Transverse colon (tissue), 4 donors: ENCODE measurements at regions not wholly inside any gene's neighbourhood (a gene's known extent, or its start where the extent isn't known, plus 50 kb on each side); places are given as distances from the start of the nearest gene placed in this dataset.

Experiments
- DNase-seq: peaks from one replicate; pipeline ENCODE4 v3.0.0-alpha.2; 2019
- H3K27ac ChIP-seq, 4 donors: fragments of 200-600 bp; sonication (generic); 2 replicates each; pipeline ENCODE4 v1.5.1; 2016 to 2018; ENCODE audit warnings: inconsistent platforms in 4 of 4
- H3K27me3 ChIP-seq: fragments of 200-600 bp; sonication (generic); 2 replicates; pipeline ENCODE4 v1.5.1; 2017; ENCODE audit warnings: inconsistent platforms
- H3K36me3 ChIP-seq, 4 donors: fragments of 200-600 bp; sonication (generic); 2 replicates each; pipeline ENCODE4 v1.5.1; 2017 to 2019; ENCODE audit warnings: inconsistent platforms in 4 of 4
- H3K4me1 ChIP-seq, 4 donors: fragments of 200-600 bp; sonication (generic); 2 replicates each; pipeline ENCODE4 v1.5.1; 2017 to 2020; ENCODE audit warnings: inconsistent platforms in 4 of 4
- H3K4me3 ChIP-seq, 4 donors: fragments of 200-600 bp; sonication (generic); 1 replicate in 1 of 4; 2 replicates in 3 of 4; pipeline versions ENCODE4 v1.5.1 to v1.6.1; 2017 to 2019; ENCODE audit warnings: inconsistent platforms in 4 of 4
- H3K9me3 ChIP-seq, 2 donors: fragments of 200-600 bp; sonication (generic); 2 replicates each; pipeline ENCODE4 v1.5.1; 2017 to 2019; ENCODE audit warnings: inconsistent platforms in 2 of 2
- CTCF ChIP-seq, 5 experiments: fragments of 200-600 bp in 3 of 5; fragments of 450-650 bp in 2 of 5; sonication (generic) in 3 of 5; IDR thresholded peaks; 1 replicate in 2 of 5; 2 replicates in 3 of 5; pipeline ENCODE4 v1.5.1; 2016 to 2017; ENCODE audit warnings: antibody characterized with exemption in 5 of 5, inconsistent platforms in 3 of 5, mild to moderate bottlenecking in 2 of 5, moderate library complexity in 1 of 5
- EP300 ChIP-seq: sonication (generic); formaldehyde crosslinking; IDR thresholded peaks from one replicate; pipeline ENCODE4 v1.6.1; 2017; ENCODE audit warnings: antibody characterized with exemption, low read depth
- POLR2A ChIP-seq: fragments of 450-650 bp; IDR thresholded peaks from one replicate; pipeline ENCODE4 v1.6.1; 2016; ENCODE audit warnings: antibody characterized with exemption, mild to moderate bottlenecking, moderate library complexity
- POLR2AphosphoS5 ChIP-seq, 3 donors: sonication (generic); formaldehyde crosslinking; IDR thresholded peaks; one replicate each; pipeline ENCODE4 v1.6.1; 2016; ENCODE audit warnings: antibody characterized with exemption in 3 of 3
- WGBS, 2 donors: methylation state at CpG; one replicate each; pipeline ENCODE4 v1.1.5; 2018; ENCODE audit warnings: low coverage in 1 of 2; 5-methylcytosine and 5-hydroxymethylcytosine counted together
- in situ Hi-C, 4 donors: fragments of 200-750 bp; cut with MboI; loops; one replicate each; pipeline versions ENCODE4 v1.15.0 to v1.15.1; 2017; ENCODE audit warnings: low sequenced_read_pairs in 3 of 4, low pct_ligation_motif_present in 1 of 4, low pct_unique_long_range_greater_than_20kb in 1 of 4
- intact Hi-C: fragments of 100-400 bp; cut with DNase I; formaldehyde crosslinking; loops from one replicate; pipeline ENCODE4 v1.15.1; 2023; ENCODE audit warnings: low total_unique reads

- DNase-seq: no peak
- Histone ChIP-seq H3K9me3 (no peaks in the 10 kb centered on the region), H3K27ac (no peak overlapping the region), H3K4me1 (no peaks in the 10 kb centered on the region), H3K36me3 (no peaks in the 10 kb centered on the region), H3K27me3 (no peaks in the 10 kb centered on the region), H3K4me3 (no peak overlapping the region)
- intact Hi-C loops: no loop called here
- 79% methylated on average over 4 of the region's 4 CpGs; no CpG with 5 or more reads in 1 of the 2 donors for WGBS, 2 donors
- no peak for TF ChIP-seq EP300
- no peak for TF ChIP-seq CTCF (IDR thresholded peaks at IDR 0.05)
- TF ChIP-seq POLR2AphosphoS5 (IDR thresholded peaks at IDR 0.05): no peak
- no peak for TF ChIP-seq POLR2A
- in situ Hi-C loops: no loop called here
Measured at GRCh38 chr2:126748188-126748760, 92.3 kb downstream of the GYPC start.

GRCh38 chr2:126748929-126749518 is 93.1 kb downstream of the GYPC start:
- Histone ChIP-seq H3K4me1 (no peaks in the 10 kb centered on the region), H3K27ac (no peak overlapping the region), H3K36me3 (no peaks in the 10 kb centered on the region), H3K4me3 (no peak overlapping the region), H3K27me3 (no peaks in the 10 kb centered on the region), H3K9me3 (no peaks in the 10 kb centered on the region)
- WGBS, 2 donors: 81 to 83% methylated on average over 2 to 9 of the region's 9 CpGs
- DNase-seq: no peak
- intact Hi-C loops (no loop called here), in situ Hi-C loops (no loop called here)
- no peak for TF ChIP-seq CTCF (IDR thresholded peaks at IDR 0.05)

GRCh38 chr2:126749537-126749936 is 93.6 kb downstream of the GYPC start:
- TF ChIP-seq POLR2A: no peak
- TF ChIP-seq EP300: no peak
- no peak for TF ChIP-seq CTCF (IDR thresholded peaks at IDR 0.05)
- TF ChIP-seq POLR2AphosphoS5 (IDR thresholded peaks at IDR 0.05): no peak
- no peak overlapping the region for H3K27ac ChIP-seq
- H3K9me3 ChIP-seq: no peaks in the 10 kb centered on the region
- intact Hi-C loops (no loop called here), in situ Hi-C loops (no loop called here)
- DNase-seq: no peak
- 67% methylated on average over 1 of the region's 1 CpG; no CpG with 5 or more reads in 1 of the 2 donors for WGBS, 2 donors
- no peak overlapping the region for H3K4me3 ChIP-seq
- no peaks in the 10 kb centered on the region for H3K27me3 ChIP-seq
- H3K4me1 ChIP-seq: no peaks in the 10 kb centered on the region
- no peaks in the 10 kb centered on the region for H3K36me3 ChIP-seq

- H3K36me3 ChIP-seq: no peaks in the 10 kb centered on the region
- 87 to 91% methylated on average over 2 to 4 of the region's 4 CpGs for WGBS, 2 donors
- no peak overlapping the region for H3K4me3 ChIP-seq
- in situ Hi-C loops (no loop called here), intact Hi-C loops (no loop called here)
- TF ChIP-seq POLR2A: no peak
- no peak for TF ChIP-seq POLR2AphosphoS5 (IDR thresholded peaks at IDR 0.05)
- no peak for TF ChIP-seq EP300
- TF ChIP-seq CTCF (IDR thresholded peaks at IDR 0.05): no peak
- H3K27ac ChIP-seq: no peak overlapping the region
- no peak for DNase-seq
- H3K27me3 ChIP-seq: no peaks in the 10 kb centered on the region
- no peaks in the 10 kb centered on the region for H3K9me3 ChIP-seq
- H3K4me1 ChIP-seq: no peaks in the 10 kb centered on the region
Measured at GRCh38 chr2:126750506-126750905, 94.5 kb downstream of the GYPC start.
